ENCODE measurements at regions not wholly inside any gene's neighbourhood (a gene's known extent, or its start where the extent isn't known, plus 50 kb on each side); places are given as distances from the start of the nearest gene placed in this dataset.

DNA sequence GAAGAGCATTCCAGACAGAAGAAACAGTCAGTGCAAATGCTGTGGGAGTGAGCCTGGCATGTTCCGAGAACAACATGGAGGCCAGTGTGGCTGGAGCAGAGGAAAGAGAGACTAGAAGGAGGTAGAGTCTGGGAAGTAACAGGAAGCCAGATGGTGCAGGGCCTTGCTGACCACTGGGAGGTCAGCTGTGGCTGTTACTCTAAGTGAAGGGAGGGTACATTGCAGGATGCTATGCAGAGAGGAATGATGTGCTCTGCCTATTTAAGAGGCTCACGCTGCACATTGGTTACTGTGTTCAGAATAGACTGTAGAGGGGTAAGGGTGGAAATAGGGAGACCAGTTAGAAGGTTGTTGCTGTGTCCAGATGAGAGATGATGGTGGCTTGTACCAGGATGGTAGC, 88.6 kb upstream of the CACNA1E start:
- TF ChIP-seq, protein P1, sequence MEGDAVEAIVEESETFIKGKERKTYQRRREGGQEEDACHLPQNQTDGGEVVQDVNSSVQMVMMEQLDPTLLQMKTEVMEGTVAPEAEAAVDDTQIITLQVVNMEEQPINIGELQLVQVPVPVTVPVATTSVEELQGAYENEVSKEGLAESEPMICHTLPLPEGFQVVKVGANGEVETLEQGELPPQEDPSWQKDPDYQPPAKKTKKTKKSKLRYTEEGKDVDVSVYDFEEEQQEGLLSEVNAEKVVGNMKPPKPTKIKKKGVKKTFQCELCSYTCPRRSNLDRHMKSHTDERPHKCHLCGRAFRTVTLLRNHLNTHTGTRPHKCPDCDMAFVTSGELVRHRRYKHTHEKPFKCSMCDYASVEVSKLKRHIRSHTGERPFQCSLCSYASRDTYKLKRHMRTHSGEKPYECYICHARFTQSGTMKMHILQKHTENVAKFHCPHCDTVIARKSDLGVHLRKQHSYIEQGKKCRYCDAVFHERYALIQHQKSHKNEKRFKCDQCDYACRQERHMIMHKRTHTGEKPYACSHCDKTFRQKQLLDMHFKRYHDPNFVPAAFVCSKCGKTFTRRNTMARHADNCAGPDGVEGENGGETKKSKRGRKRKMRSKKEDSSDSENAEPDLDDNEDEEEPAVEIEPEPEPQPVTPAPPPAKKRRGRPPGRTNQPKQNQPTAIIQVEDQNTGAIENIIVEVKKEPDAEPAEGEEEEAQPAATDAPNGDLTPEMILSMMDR (IDR thresholded peaks at IDR 0.05; ENCODE audit: low read length, missing control alignments): no peak
- DNase-seq (ENCODE audit: low read depth): no peak

DNA sequence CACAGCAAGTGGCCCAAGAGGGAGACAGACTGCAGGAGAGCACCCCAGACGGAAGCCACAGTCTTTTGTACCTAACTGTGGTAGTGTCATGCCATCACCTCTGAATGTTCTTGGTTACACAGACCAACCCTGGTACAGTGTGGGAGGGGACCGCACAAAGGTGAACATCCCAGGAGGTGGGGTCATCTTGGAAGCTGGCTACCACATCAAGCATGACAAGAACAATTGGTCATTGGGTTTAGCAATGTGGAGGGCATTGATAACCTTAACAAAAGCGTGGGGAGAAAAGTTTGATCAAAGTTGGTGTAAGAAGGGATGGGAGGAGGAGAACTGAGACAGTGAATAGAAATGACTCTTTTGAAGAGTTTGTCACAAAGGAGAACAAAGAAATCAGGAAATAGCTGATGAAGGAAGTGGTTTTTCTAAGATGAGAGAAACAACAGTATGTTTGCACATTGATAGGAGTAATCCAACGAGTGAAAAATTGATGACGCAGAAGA, 87.1 kb upstream of the CACNA1E start:
- DNase-seq (ENCODE audit: low read depth): no peak
- no peak overlapping the region for H3K4me3 ChIP-seq (replicated peaks; ENCODE audit: low read depth, low read length)
- TF ChIP-seq, protein P1 (IDR thresholded peaks at IDR 0.05; ENCODE audit: low read length, missing control alignments): no peak

More for the DNA sequence above, 88.6 kb upstream of the CACNA1E start:
- H3K4me3 ChIP-seq (replicated peaks; ENCODE audit: low read depth, low read length): no peak overlapping the region

DNA sequence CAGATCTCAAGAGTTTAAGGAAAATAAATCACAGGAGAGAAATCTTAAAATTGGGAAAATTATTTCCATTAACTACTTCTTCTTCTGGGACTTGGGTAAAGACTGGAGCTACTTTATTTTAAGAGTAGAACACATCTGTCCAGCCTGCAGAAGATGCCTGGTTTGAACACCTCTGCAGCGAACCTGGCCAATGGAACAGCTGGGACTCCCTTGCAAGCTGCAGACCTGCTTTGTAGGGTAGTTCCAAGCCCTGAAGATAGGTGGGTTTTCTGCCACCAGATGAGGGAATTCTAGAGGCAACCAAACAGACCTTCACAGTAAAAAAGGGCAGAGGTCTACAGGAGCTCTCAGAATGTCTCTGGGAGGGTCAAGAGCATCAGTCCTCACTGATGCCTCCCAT, 86.5 kb upstream of the CACNA1E start:
- TF ChIP-seq, protein P1 (IDR thresholded peaks at IDR 0.05; ENCODE audit: low read length, missing control alignments): no peak
- no peak for DNase-seq (ENCODE audit: low read depth)
- H3K4me3 ChIP-seq (replicated peaks; ENCODE audit: low read depth, low read length): no peak overlapping the region

DNA sequence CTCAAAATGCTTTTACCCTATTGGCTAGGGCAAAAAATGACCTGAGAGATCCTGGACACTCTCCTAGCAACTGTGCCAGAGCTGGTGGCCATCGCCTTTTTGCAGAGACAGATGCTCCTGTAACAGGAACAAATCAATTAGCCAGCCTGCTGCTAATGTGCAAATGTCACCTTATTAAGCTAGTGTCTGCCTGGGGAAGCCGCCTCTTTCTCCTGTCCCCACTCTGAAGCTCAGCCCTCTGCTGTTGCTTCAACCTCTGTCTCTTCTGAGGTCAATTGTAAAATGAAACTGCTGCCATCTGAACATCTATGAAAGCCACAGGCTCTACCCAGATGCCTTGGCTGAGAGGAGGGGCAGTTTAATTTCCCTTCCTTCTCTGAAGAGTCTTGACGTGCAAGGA, 85.5 kb upstream of the CACNA1E start:
- TF ChIP-seq, protein P1 (IDR thresholded peaks at IDR 0.05; ENCODE audit: low read length, missing control alignments): no peak
- DNase-seq (ENCODE audit: low read depth): no peak
- no peak overlapping the region for H3K4me3 ChIP-seq (replicated peaks; ENCODE audit: low read depth, low read length)

DNA sequence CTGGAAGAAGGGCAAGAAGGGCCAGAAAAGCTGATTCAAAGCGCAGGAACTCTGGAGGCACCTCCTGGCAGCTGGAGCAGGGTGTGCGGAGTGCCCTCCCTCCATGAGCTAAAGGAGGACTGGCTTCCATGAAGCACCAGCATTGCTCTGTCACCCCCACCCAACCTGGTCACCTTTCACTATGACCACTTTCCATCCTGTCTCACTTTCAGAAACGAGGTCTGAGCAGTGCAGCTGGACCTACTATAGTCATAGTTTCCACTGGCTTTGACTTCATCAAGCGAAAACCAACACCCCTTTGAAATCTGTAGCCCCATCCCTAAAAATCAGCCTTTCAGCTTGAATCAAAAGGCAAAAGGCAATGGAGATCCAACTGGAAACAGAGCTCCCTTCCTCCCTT, 84.8 kb upstream of the CACNA1E start:
- DNase-seq (ENCODE audit: low read depth): no peak
- no peak overlapping the region for H3K4me3 ChIP-seq (replicated peaks; ENCODE audit: low read depth, low read length)
- TF ChIP-seq, protein P1 (IDR thresholded peaks at IDR 0.05; ENCODE audit: low read length, missing control alignments): no peak

DNA sequence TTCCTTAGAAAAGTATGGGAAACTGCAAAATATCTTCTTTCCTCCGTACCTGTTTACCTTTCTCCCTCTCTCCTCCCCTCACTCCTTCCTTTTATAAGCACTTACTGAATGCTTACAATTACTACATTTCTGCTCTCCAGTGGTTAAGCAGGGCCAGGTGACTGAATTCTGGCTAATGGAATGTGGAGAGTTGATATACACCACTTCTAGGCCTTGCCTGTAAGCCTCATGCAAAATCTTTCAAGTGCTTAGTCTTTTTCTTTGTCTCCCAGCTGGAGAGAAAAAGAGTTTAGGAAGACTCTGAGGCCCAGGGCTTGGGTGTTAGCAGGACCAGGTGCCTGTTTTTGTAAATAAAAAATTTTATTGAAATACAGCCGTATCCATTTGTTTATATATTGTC, 77.7 kb upstream of the CACNA1E start:
- H3K4me3 ChIP-seq (replicated peaks; ENCODE audit: low read depth, low read length): no peak overlapping the region
- DNase-seq (ENCODE audit: low read depth): no peak
- TF ChIP-seq, protein P1 (IDR thresholded peaks at IDR 0.05; ENCODE audit: low read length, missing control alignments): no peak

DNA sequence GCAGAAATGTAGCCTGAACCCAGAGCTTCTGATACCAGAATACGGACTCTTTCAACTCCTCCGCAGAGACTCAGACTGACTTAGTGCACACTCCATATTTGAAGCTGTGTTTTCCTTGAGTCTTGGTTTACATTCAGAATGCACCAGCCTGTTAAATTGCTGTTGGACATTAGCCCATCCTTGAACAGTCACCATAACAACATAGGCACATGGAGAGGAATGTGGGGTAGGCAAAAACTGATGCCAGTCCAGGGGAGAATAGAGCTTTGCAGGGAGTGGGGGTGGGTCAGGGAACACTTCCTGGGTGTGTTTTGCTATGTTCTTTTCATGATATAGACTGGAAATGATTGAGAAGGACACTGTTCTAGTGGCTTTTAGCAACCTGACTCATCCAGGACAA, 76.3 kb upstream of the CACNA1E start:
- H3K4me3 ChIP-seq (replicated peaks; ENCODE audit: low read depth, low read length): no peak overlapping the region
- DNase-seq (ENCODE audit: low read depth): no peak
- TF ChIP-seq, protein P1 (IDR thresholded peaks at IDR 0.05; ENCODE audit: low read length, missing control alignments): no peak
